HL-60 (cell line): ENCODE measurements at regions not wholly inside any gene's neighbourhood (a gene's known extent, or its start where the extent isn't known, plus 50 kb on each side); places are given as distances from the start of the nearest gene placed in this dataset.

ENCODE experiments used
- CTCF ChIP-seq: IDR thresholded peaks from one replicate; pipeline ENCODE4 v1.5.1; 2011; ENCODE audit warnings: low read length, control low read depth, inconsistent platforms; ENCODE audit not compliant: insufficient read depth
- POLR2AphosphoS5 ChIP-seq: IDR thresholded peaks from 2 replicates; pipeline ENCODE4 v1.6.1; 2012; ENCODE audit warnings: low read depth

GRCh38 chr5:2193142-2193541, 310.4 kb upstream of the IRX4 start:
- TF ChIP-seq CTCF (no peak), POLR2AphosphoS5 (no peak)
